GM18499 (cell line): ENCODE measurements at regions not wholly inside any gene's neighbourhood (a gene's known extent, or its start where the extent isn't known, plus 50 kb on each side); places are given as distances from the start of the nearest gene placed in this dataset.

Experiments
- ATAC-seq: cut with Tn5 transposase; IDR thresholded peaks from one replicate; pipeline ENCODE4 v1.9.1; 2021; ENCODE audit warnings: moderate number of reproducible peaks; ENCODE audit not compliant: insufficient read depth, unreplicated experiment

- ATAC-seq = no peak
Measured at GRCh38 chr18:60147323-60147722, 225.3 kb downstream of the MC4R start.

- peak; percentile 65 for ATAC-seq
Measured at GRCh38 chr18:60146220-60146960, 226.2 kb downstream of the MC4R start.

GRCh38 chr18:60145776-60146175 is 226.8 kb downstream of the MC4R start:
- ATAC-seq = peak; percentile 6

- no peak for ATAC-seq
Measured at GRCh38 chr18:60134806-60135205, 235.0 kb downstream of the PMAIP1 start.

GRCh38 chr18:60130284-60130683 is 230.5 kb downstream of the PMAIP1 start:
- ATAC-seq = no peak

GRCh38 chr18:60123031-60123430 is 223.2 kb downstream of the PMAIP1 start:
- ATAC-seq = no peak

- ATAC-seq = no peak
Measured at GRCh38 chr18:60122339-60122738, 222.5 kb downstream of the PMAIP1 start.

GRCh38 chr18:60120231-60120750 is 220.5 kb downstream of the PMAIP1 start:
- ATAC-seq = no peak

- ATAC-seq = no peak
Measured at GRCh38 chr18:60117321-60117720, 217.5 kb downstream of the PMAIP1 start.

GRCh38 chr18:60113396-60113795 is 213.6 kb downstream of the PMAIP1 start:
- ATAC-seq = no peak

GRCh38 chr18:60112369-60112768 is 212.6 kb downstream of the PMAIP1 start:
- ATAC-seq = no peak

- no peak for ATAC-seq
Measured at GRCh38 chr18:60111525-60111924, 211.7 kb downstream of the PMAIP1 start.

GRCh38 chr18:60110836-60111235 is 211.0 kb downstream of the PMAIP1 start:
- no peak for ATAC-seq

GRCh38 chr18:60100778-60101177 is 201.0 kb downstream of the PMAIP1 start:
- ATAC-seq = no peak

- no peak for ATAC-seq
Measured at GRCh38 chr18:60099709-60100108, 199.9 kb downstream of the PMAIP1 start.

- no peak for ATAC-seq
Measured at GRCh38 chr18:60096428-60096827, 196.6 kb downstream of the PMAIP1 start.

- ATAC-seq = no peak
Measured at GRCh38 chr18:60092073-60092472, 192.3 kb downstream of the PMAIP1 start.

- ATAC-seq = no peak
Measured at GRCh38 chr18:60090170-60090569, 190.4 kb downstream of the PMAIP1 start.

GRCh38 chr18:60082790-60083189 is 183.0 kb downstream of the PMAIP1 start:
- no peak for ATAC-seq

- no peak for ATAC-seq
Measured at GRCh38 chr18:60082282-60082681, 182.5 kb downstream of the PMAIP1 start.

GRCh38 chr18:60075477-60075876 is 175.7 kb downstream of the PMAIP1 start:
- ATAC-seq = no peak

GRCh38 chr18:60070631-60071030 is 170.8 kb downstream of the PMAIP1 start:
- ATAC-seq = no peak
